ENCODE measurements at regions not wholly inside any gene's neighbourhood (a gene's known extent, or its start where the extent isn't known, plus 50 kb on each side); places are given as distances from the start of the nearest gene placed in this dataset.
A peak's percentile ranks its signal among the peaks of the same experiment; 100 is the strongest.
"Not testable (repeated sequence)": the region's sequence is repeated elsewhere in the genome, so short reads cannot be mapped to it uniquely, and the experiment has no call there.

DNA sequence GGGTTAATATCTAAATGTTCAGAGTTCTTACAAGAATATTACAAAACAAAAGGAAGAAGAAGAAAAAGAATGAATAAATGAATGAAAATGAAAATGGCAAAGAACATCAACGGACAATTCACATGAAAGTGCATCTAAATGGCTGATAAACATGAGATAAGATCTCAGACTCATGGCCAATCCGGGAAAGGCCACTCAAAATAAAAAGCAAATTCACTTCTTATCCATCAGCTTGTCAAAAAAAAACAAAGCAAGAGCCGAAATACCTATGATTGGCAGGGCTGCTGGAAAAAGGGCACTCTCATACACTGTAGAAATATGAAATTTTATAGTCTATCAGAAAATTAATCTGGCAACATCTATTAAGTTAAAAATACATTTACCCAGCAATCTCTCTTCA, 103.6 kb upstream of the EDEM3 start:
- DNase-seq (ENCODE audit: extremely low read depth, low read depth, low spot score) = no peak

DNA sequence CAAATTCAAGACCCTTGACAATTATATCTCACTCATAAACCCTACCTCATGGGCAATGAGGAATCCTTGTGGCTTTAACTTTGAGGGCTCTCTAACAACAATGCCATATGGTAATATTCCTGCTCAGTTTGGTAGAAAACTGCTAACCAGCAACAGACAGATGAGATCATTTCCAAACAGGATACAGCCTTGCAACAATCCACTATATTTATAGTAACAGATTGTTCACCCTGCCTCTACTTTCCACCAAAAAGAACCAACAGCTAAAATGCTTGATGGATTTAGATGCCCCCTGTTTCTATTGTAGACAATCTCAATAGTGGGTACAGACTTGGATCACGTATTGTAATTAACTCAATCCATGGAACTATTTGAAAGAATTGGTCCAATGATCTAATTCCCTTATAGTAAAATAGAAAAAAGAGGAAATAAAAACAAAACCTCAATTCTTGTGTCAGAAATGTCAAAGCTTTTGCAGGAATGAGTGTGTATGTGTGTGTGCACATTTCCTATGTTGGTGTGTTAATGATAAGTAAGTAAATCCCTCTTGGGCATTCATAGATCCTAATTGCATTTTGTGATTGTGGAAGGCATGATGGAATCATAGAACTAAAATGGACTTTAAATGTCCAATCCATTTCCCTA, 100.0 kb upstream of the EDEM3 start:
- peak; percentile 34 for DNase-seq (ENCODE audit: extremely low read depth, low read depth, low spot score)

DNA sequence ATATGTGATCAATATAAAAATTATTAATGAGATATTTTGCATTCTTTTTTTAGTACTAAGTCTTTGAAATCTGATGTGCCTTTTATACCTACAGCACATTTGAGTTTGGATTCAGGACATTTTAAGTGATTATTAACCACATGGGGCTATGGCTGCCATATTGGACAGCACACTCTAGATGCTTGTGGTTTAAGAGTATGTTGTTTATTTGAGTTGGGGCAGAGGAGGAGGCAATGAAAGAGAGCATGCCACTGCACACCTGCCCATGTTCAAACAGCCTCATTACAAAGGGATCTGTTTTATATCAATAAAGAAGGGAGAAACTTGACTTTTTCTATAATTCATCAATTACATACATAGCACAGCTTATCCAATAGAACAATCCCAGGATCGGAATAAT, 99.4 kb upstream of the EDEM3 start:
- DNase-seq (ENCODE audit: extremely low read depth, low read depth, low spot score) = no peak

- DNase-seq (ENCODE audit: extremely low read depth, low read depth, low spot score) = no peak
These were observed 97.4 kb upstream of the EDEM3 start for GRCh38 chr1:184851822-184852746.

DNA sequence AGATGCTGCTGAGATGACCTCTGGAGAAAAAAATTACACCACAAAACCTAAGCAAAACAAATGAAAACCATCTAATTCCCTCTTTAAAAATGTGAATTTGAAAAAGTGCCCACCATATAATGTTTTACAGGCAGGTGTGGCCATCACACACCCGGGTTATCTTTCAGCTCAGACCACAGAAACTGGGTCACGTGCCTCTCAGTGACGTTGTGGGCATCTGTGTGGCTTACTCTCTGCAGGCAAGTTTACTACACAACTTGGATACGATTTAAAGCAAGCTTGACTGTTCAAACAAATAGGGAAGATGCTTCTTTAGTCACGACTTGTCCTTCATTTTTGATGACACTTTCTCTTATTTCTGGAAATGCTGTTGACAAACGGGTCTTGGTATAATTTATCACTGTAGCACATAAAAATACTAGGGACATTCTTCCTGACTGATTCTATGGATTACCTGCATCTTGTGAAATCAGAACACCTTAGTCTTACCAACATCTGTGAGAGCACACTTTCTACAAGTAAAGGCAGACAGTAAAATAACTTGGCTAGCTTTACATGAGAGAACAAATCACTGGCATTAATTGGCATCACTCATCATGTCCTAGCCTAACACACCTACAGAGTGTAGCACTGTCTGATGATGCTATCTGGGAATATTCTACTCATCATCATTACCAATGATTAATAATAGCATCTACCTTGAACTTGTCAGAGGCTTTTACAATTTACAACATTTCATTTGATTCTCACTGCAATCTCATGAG, 89.3 kb upstream of the EDEM3 start:
- no peak for DNase-seq (ENCODE audit: extremely low read depth, low read depth, low spot score)

DNA sequence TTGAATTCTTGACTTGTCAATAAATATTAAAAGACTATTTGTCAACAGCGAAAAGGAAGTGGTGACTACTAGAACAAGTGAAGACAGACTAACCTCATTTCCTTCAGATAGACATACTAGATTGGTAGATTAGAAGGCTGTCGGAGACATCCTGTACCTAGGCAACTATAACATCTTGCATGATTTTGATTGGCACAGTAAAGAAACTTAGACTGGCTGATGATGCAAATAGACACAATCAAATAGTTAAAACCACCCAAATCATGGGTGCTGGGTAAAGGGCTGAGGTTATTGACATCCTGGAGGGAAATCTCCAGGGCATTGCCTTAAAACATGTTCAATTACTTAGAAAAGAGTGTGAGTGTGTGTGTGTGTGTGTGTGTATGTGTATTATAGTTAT, 85.9 kb upstream of the EDEM3 start:
- DNase-seq (ENCODE audit: extremely low read depth, low read depth, low spot score) = no peak

- no peak for DNase-seq (ENCODE audit: extremely low read depth, low read depth, low spot score)
These were observed 83.9 kb upstream of the EDEM3 start for GRCh38 chr1:184838504-184838951.

DNA sequence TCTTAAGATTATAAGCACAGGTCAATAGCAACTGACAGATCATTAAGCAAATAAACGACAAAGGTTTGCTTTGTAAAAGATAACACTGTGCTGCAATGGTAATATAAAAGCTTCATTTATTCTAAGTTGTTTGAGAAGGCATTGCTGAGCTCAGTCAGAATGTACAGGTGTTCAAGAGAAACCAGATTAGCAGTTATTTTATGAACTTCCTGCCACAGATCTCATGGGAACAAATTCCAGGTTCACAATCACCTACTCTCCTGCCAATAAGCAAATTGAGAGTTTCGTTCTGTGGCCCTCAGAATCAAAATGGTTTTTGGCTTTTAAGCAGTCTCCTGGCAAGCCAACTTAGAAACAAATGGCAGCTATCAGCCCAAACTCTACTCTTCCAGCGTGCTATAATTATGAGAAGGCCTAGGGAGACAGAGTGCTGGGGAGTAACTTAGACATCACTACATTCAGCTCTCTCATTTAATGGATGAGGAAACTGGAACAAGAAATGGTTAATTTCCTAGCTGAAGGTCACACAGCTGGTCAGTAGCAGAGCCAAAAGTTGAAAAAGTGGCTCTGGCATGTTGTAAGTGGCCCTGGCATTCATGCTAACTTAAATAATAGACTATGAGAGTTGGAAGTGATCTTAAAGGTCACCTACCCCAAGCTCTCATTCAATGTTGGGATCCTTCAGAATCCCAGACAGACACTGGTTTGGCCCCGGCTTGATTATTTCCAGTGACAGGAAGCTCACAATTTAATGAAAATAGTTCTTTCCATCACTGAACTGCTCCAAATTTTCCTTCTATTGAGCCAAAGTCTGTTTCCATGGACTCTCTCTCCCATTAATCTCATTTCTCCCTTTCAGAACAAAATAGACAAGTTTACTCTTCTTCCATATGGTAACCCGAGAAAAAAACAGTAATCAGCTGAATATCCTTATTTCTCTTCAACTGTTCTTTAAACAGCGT, 82.6 kb upstream of the EDEM3 start:
- no peak for DNase-seq (ENCODE audit: extremely low read depth, low read depth, low spot score)

DNA sequence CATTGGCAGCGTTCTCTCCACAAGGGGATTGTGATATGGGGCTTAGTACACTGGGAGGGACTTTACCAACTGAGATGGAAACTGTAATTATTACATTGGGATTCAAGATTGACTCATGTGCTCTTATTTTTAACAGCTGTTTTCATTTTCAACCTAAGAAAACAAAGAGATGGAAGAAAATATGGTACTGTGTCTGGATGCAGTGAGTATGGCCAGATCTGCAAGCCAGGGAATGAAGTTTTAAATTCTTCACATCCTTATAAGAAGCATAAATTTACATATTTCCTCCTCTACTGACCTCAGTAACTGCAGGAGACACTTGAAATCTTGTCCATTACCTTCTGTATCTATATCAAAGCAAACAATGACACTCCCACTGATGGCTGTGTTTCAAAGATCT, 81.5 kb upstream of the EDEM3 start:
- DNase-seq (ENCODE audit: extremely low read depth, low read depth, low spot score) = no peak

GRCh38 chr1:184833994-184834393, 79.3 kb upstream of the EDEM3 start:
- DNase-seq (ENCODE audit: extremely low read depth, low read depth, low spot score) = not testable (repeated sequence)

DNA sequence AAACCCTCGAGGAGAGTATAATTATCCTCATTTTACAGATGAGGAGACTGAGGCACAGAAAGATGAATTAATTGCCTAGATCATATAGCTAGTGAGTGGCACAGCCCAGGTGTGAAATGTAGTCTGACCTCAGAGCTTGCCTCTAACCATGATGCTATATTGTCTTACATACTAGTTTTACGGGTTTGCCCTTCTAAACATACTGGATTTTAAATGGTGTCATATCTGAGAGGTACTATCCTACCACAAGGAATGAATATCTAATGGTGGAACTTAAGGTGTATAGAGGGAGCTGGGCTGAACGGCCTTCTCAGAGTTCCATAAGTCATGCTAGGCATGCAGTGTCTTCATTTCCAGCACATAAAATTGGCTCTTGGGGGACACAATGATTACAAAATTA, 77.9 kb upstream of the EDEM3 start:
- no peak for DNase-seq (ENCODE audit: extremely low read depth, low read depth, low spot score)

- DNase-seq (ENCODE audit: extremely low read depth, low read depth, low spot score) = not testable (repeated sequence)
These were observed 74.8 kb upstream of the EDEM3 start for GRCh38 chr1:184829496-184829895.

GRCh38 chr1:184828369-184828717, 73.7 kb upstream of the EDEM3 start:
- DNase-seq (ENCODE audit: extremely low read depth, low read depth, low spot score) = no peak

GRCh38 chr1:184827600-184828368, 73.1 kb upstream of the EDEM3 start:
- DNase-seq (ENCODE audit: extremely low read depth, low read depth, low spot score) = no peak

- no peak for DNase-seq (ENCODE audit: extremely low read depth, low read depth, low spot score)
These were observed 71.3 kb upstream of the EDEM3 start for GRCh38 chr1:184826001-184826400.

- no peak for DNase-seq (ENCODE audit: extremely low read depth, low read depth, low spot score)
These were observed 70.9 kb upstream of the EDEM3 start for GRCh38 chr1:184825571-184825970.

- no peak for DNase-seq (ENCODE audit: extremely low read depth, low read depth, low spot score)
These were observed 70.1 kb upstream of the EDEM3 start for GRCh38 chr1:184824691-184825323.

DNA sequence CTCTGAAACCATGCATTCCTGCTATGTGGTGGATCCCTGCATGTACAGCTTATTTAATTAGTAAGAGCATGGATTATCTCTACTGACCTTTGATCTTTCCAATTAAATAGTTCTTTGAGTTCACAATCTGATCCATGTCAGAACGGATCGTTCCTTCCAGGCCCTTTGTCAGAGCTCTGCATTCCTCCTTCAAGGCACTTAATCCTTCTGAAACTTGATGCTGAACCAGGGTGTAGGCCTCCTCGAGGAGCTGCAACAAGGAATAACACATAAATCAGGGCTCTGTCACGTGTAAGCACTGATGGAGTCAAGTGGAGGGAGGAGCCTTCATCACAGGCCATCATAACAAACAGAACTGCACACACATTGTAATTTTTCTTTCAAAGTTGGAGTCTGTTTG, 68.4 kb upstream of the EDEM3 start:
- no peak for DNase-seq (ENCODE audit: extremely low read depth, low read depth, low spot score)

DNA sequence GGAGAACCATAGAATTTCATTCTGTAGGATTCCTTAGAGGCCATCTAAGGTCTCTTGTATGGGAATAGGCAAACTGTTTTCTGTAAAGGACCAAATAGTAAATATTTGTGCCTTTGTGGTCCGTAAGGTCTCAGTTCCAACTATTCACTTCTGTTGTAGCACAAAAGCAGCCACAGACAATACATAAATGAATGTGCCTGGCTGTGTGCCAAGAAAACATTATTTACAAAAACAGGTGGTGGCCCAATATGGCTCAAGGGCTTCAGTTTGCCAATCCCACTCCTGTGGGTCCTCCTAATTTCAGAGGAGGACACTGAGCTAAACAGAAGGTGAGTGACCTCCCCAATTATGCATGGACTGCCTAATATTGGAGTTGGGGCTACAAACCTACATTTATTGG, 67.6 kb upstream of the EDEM3 start:
- no peak for DNase-seq (ENCODE audit: extremely low read depth, low read depth, low spot score)
